GM23338 (cell line): ENCODE measurements at regions not wholly inside any gene's neighbourhood (a gene's known extent, or its start where the extent isn't known, plus 50 kb on each side); places are given as distances from the start of the nearest gene placed in this dataset.

Experiments
- CTCF ChIP-seq, 2 experiments: fragments of 200-600 bp in 1 of 2; sonication (generic) in 1 of 2; conservative IDR thresholded peaks; 2 replicates each; pipeline versions ENCODE4 v1.5.1 to v1.6.1; 2016 to 2017; ENCODE audit warnings: antibody characterized with exemption in 2 of 2, low read depth in 2 of 2, mild to moderate bottlenecking in 2 of 2, moderate library complexity in 1 of 2
- EZH2 ChIP-seq: fragments of 200-600 bp; sonication (generic); IDR thresholded peaks from one replicate; pipeline ENCODE4 v1.8.0; 2017; ENCODE audit warnings: antibody characterized with exemption, mild to moderate bottlenecking, low read depth; ENCODE audit not compliant: unreplicated experiment
- EZH2phosphoT487 ChIP-seq: fragments of 200-600 bp; sonication (generic); IDR thresholded peaks from one replicate; pipeline ENCODE4 v1.8.1; 2018; ENCODE audit warnings: antibody characterized with exemption; ENCODE audit not compliant: unreplicated experiment
- JUNB ChIP-seq: IDR thresholded peaks from one replicate; pipeline ENCODE4 v1.6.1; 2016; ENCODE audit warnings: antibody characterized with exemption; ENCODE audit not compliant: unreplicated experiment
- POLR2AphosphoS5 ChIP-seq: IDR thresholded peaks from 2 replicates; pipeline ENCODE4 v1.6.1; 2016; ENCODE audit warnings: antibody characterized with exemption, low read depth
- REST ChIP-seq: IDR thresholded peaks from one replicate; pipeline ENCODE4 v1.6.1; 2018; ENCODE audit warnings: antibody characterized with exemption; ENCODE audit not compliant: unreplicated experiment

- TF ChIP-seq CTCF (conservative IDR thresholded peaks at IDR 0.05; ENCODE audit: low read depth in 2 of 2): no peak
- TF ChIP-seq POLR2AphosphoS5: no peak
- TF ChIP-seq EZH2phosphoT487: no peak
- TF ChIP-seq EZH2: no peak
- TF ChIP-seq JUNB: no peak
- no peak for TF ChIP-seq REST
Measured at GRCh38 chr7:52179934-52180333, 855.5 kb upstream of the POM121L12 start.
